Esophagus squamous epithelium (tissue), 4 donors: ENCODE measurements at regions not wholly inside any gene's neighbourhood (a gene's known extent, or its start where the extent isn't known, plus 50 kb on each side); places are given as distances from the start of the nearest gene placed in this dataset.

Source experiments
- CTCF ChIP-seq, 6 experiments: fragments of 450-650 bp in 4 of 6; fragments of 200-600 bp in 2 of 6; sonication (generic) in 2 of 6; IDR thresholded peaks; one replicate each; pipeline ENCODE4 v1.5.1; 2016 to 2019; ENCODE audit warnings: antibody characterized with exemption in 6 of 6, mild to moderate bottlenecking in 4 of 6, moderate library complexity in 4 of 6
- POLR2A ChIP-seq, 4 donors: fragments of 450-650 bp; IDR thresholded peaks; one replicate each; pipeline ENCODE4 v1.6.1; 2017; ENCODE audit warnings: antibody characterized with exemption in 4 of 4, mild to moderate bottlenecking in 4 of 4, moderate library complexity in 3 of 4

- TF ChIP-seq POLR2A (IDR thresholded peaks at IDR 0.05) (no peak), CTCF (IDR thresholded peaks at IDR 0.05) (no peak)
Measured at GRCh38 chr14:100668352-100668751, 58.3 kb upstream of the DLK1 start.
